ENCODE measurements at regions not wholly inside any gene's neighbourhood (a gene's known extent, or its start where the extent isn't known, plus 50 kb on each side); places are given as distances from the start of the nearest gene placed in this dataset.
"Not testable (repeated sequence)": the region's sequence is repeated elsewhere in the genome, so short reads cannot be mapped to it uniquely, and the experiment has no call there.

- FAIRE-seq, result no peak
- no peaks in the 10 kb centered on the region for H3K9me1 ChIP-seq (replicated peaks; ENCODE audit: control insufficient read depth, extremely low read depth, insufficient read depth, low read length)
- H3K27ac ChIP-seq (ENCODE audit: insufficient read depth, low read depth, low read length), result no peak overlapping the region
- no peak for DNase-seq (ENCODE audit: low read depth, low spot score)
- TF ChIP-seq JUN (IDR thresholded peaks at IDR 0.05; ENCODE audit: borderline replicate concordance, insufficient read depth, insufficient read length, low read depth) (no peak), CTCF (IDR thresholded peaks at IDR 0.05; ENCODE audit: extremely low read depth in 1 of 2, insufficient read depth in 1 of 2, low read depth in 1 of 2, low read length in 2 of 2) (no peak), GATA2 (IDR thresholded peaks at IDR 0.05; ENCODE audit: insufficient read depth, insufficient read length, low read depth, low read length) (no peak), FOS (IDR thresholded peaks at IDR 0.05; ENCODE audit: borderline replicate concordance, insufficient read depth, low read length) (no peak), EZH2 (IDR thresholded peaks at IDR 0.05; ENCODE audit: borderline replicate concordance, low read depth, low read length, severe bottlenecking) (no peak), POLR2AphosphoS5 (IDR thresholded peaks at IDR 0.05; ENCODE audit: insufficient read depth, low read depth, low read length) (no peak), POLR2A (IDR thresholded peaks at IDR 0.05; ENCODE audit: low read depth, low read length) (no peak), MYC (IDR thresholded peaks at IDR 0.05; ENCODE audit: low read depth, low read length) (no peak), MAX (IDR thresholded peaks at IDR 0.05; ENCODE audit: insufficient read depth, insufficient read length) (no peak)
- no peak overlapping the region for H3K4me2 ChIP-seq (ENCODE audit: insufficient read depth, low read length)
- H3K9ac ChIP-seq (replicated peaks; ENCODE audit: extremely low read depth, insufficient read depth, low read length), result no peak overlapping the region
- no TSS peak for BruUV-seq (replicated peaks)
- CTCF ChIA-PET, result no interaction called here
- no peaks in the 10 kb centered on the region for H3K79me2 ChIP-seq (ENCODE audit: control insufficient read depth, insufficient read depth, low read length)
- no peaks in the 10 kb centered on the region for H3K27me3 ChIP-seq (ENCODE audit: control insufficient read depth in 2 of 2, insufficient read depth in 2 of 2, low read length in 2 of 2)
- peaks cover 8% of the 10 kb centered on the region for H3K9me3 ChIP-seq (replicated peaks; ENCODE audit: control insufficient read depth, insufficient read depth, low read length)
- POLR2A ChIA-PET, result no interaction called here
- H2AFZ ChIP-seq (ENCODE audit: low read depth, low read length), result no peak overlapping the region
- no peak overlapping the region for H3K4me3 ChIP-seq (replicated peaks in 1 of 3; ENCODE audit: insufficient read depth in 1 of 3, low read depth in 1 of 3, low read length in 3 of 3)
- dilution Hi-C loops (cut with MboI; ENCODE audit: extremely low pct_ligation_motif_present, low sequenced_read_pairs) (no loop called here), intact Hi-C loops (cut with micrococcal nuclease) (no loop called here)
- H3K4me1 ChIP-seq (ENCODE audit: control insufficient read depth, extremely low read depth, insufficient read depth, low read length), result no peaks in the 10 kb centered on the region
- no peaks in the 10 kb centered on the region for H4K20me1 ChIP-seq (replicated peaks; ENCODE audit: control insufficient read depth, extremely low read depth, insufficient read depth, low read length)
- H3K36me3 ChIP-seq (ENCODE audit: control insufficient read depth in 2 of 2, extremely low read depth in 1 of 2, insufficient read depth in 2 of 2, low read length in 2 of 2), result no peaks in the 10 kb centered on the region
These were observed 1059.8 kb downstream of the TMEM121 start for GRCh38 chr14:106586098-106586704.

GRCh38 chr14:106591539-106591938 lies 1065.2 kb downstream of the TMEM121 start:
- POLR2A ChIA-PET; H3K79me2 ChIP-seq (ENCODE audit: control insufficient read depth, insufficient read depth, low read length); H3K27ac ChIP-seq (ENCODE audit: insufficient read depth, low read depth, low read length); H4K20me1 ChIP-seq (replicated peaks; ENCODE audit: control insufficient read depth, extremely low read depth, insufficient read depth, low read length); H3K9me3 ChIP-seq (replicated peaks; ENCODE audit: control insufficient read depth, insufficient read depth, low read length); H3K9ac ChIP-seq (replicated peaks; ENCODE audit: extremely low read depth, insufficient read depth, low read length); CTCF ChIA-PET; H2AFZ ChIP-seq (ENCODE audit: low read depth, low read length); intact Hi-C loops (cut with micrococcal nuclease); H3K9me1 ChIP-seq (replicated peaks; ENCODE audit: control insufficient read depth, extremely low read depth, insufficient read depth, low read length); H3K4me2 ChIP-seq (ENCODE audit: insufficient read depth, low read length); H3K4me1 ChIP-seq (ENCODE audit: control insufficient read depth, extremely low read depth, insufficient read depth, low read length); DNase-seq (ENCODE audit: low read depth, low spot score); H3K4me3 ChIP-seq (replicated peaks in 1 of 3; ENCODE audit: insufficient read depth in 1 of 3, low read depth in 1 of 3, low read length in 3 of 3); FAIRE-seq; H3K36me3 ChIP-seq (ENCODE audit: control insufficient read depth in 2 of 2, extremely low read depth in 1 of 2, insufficient read depth in 2 of 2, low read length in 2 of 2); dilution Hi-C loops (cut with MboI; ENCODE audit: extremely low pct_ligation_motif_present, low sequenced_read_pairs); H3K27me3 ChIP-seq (ENCODE audit: control insufficient read depth in 2 of 2, insufficient read depth in 2 of 2, low read length in 2 of 2); BruUV-seq (replicated peaks): not testable (repeated sequence)

Data from endothelial cell of umbilical vein (primary cell).